Heart left ventricle (tissue), 16 donors: ENCODE measurements at regions not wholly inside any gene's neighbourhood (a gene's known extent, or its start where the extent isn't known, plus 50 kb on each side); places are given as distances from the start of the nearest gene placed in this dataset.
"Not testable (repeated sequence)": the region's sequence is repeated elsewhere in the genome, so short reads cannot be mapped to it uniquely, and the experiment has no call there.

ENCODE experiments used
- ATAC-seq, 4 donors: fragments of 200-7000 bp; cut with Tn5 transposase; one replicate each; pipeline ENCODE4 v1.9.1; 2020 to 2022; ENCODE audit warnings: moderate library complexity in 4 of 4, mild to moderate bottlenecking in 3 of 4, moderate number of reproducible peaks in 1 of 4
- DNase-seq, 5 donors: peaks; one replicate each; pipeline ENCODE4 v3.0.0-alpha.2; 2020
- H3K27ac ChIP-seq, 12 donors: fragments of 200-600 bp; sonication (generic) in 4 of 12; one replicate each; pipeline versions ENCODE4 v1.5.0 to v1.8.0; 2016 to 2022; ENCODE audit warnings: mild to moderate bottlenecking in 2 of 12
- H3K27me3 ChIP-seq, 9 donors: fragments of 200-600 bp; sonication (generic) in 2 of 9; one replicate each; pipeline versions ENCODE4 v1.5.1 to v1.8.0; 2016 to 2022; ENCODE audit warnings: mild to moderate bottlenecking in 3 of 9
- H3K36me3 ChIP-seq, 9 donors: fragments of 200-600 bp; sonication (generic) in 2 of 9; one replicate each; pipeline versions ENCODE4 v1.5.0 to v1.8.0; 2018 to 2022; ENCODE audit warnings: mild to moderate bottlenecking in 2 of 9
- H3K4me1 ChIP-seq, 12 donors: fragments of 200-600 bp; sonication (generic) in 4 of 12; one replicate each; pipeline versions ENCODE4 v1.5.0 to v1.8.0; 2016 to 2022; ENCODE audit warnings: mild to moderate bottlenecking in 3 of 12
- H3K4me3 ChIP-seq, 12 donors: fragments of 200-600 bp; sonication (generic) in 4 of 12; one replicate each; pipeline versions ENCODE4 v1.5.0 to v1.8.0; 2017 to 2022; ENCODE audit warnings: mild to moderate bottlenecking in 9 of 12, moderate library complexity in 4 of 12
- H3K9me3 ChIP-seq, 12 donors: fragments of 200-600 bp; sonication (generic) in 4 of 12; one replicate each; pipeline versions ENCODE4 v1.5.0 to v1.8.0; 2016 to 2022; ENCODE audit warnings: mild to moderate bottlenecking in 1 of 12
- POLR2A ChIP-seq, 2 donors: fragments of 450-650 bp; IDR thresholded peaks; one replicate each; pipeline ENCODE4 v1.6.1; 2017; ENCODE audit warnings: antibody characterized with exemption in 2 of 2, mild to moderate bottlenecking in 2 of 2, moderate library complexity in 2 of 2
- WGBS, 4 donors: extraction: QIAGEN DNeasy Blood & Tissue Kit in 2 of 4; methylation state at CpG; one replicate each; pipeline versions ENCODE4 v1.1.5 to v1.1.7; 2013 to 2018; 5-methylcytosine and 5-hydroxymethylcytosine counted together
- intact Hi-C, 10 donors: fragments of 100-400 bp; cut with DNase I; formaldehyde crosslinking; loops; one replicate each; pipeline versions ENCODE4 v1.11.1 to v1.14.2; 2022
- TF ChIP-seq, protein P1 (sequence below), 12 donors: fragments of 200-600 bp; sonication (generic) in 4 of 12; IDR thresholded peaks; one replicate each; pipeline versions ENCODE4 v1.5.0 to v1.8.0; 2018 to 2022; ENCODE audit warnings: antibody characterized with exemption in 12 of 12, mild to moderate bottlenecking in 5 of 12
- donor health status: ischemic (EF 13 %, LVEDD 7.1; RV severe dilation, severe dysfunction).
- donor health status: healthy with polysubstance abuse.
- donor health status: DM: no; HTN: yes; CAD: no.
- donor health status: DM: no; HTN: no; CAD: no.
- donor health status: ischemic (EF 25% LVEDD 6.9; RV normal size, moderate dysfunction).
- donor health status: ischemic (EF 25% LVEDD 5.7; RV mildly dilated, moderate dysfunction).
- donor health status: healthy.
- donor health status: DM: yes; HTN: yes; CAD: no.
- donor health status: ischemic (EF 35%, LVEDD 5.7; RV mildly dilated, moderate dysfunction).
- donor health status: nonischemic (EF 11% LVEDD 7.7; RV severe dilation, severe dysfunction).
- donor health status: DM: yes; HTN: yes; CAD: no.
- donor health status: PGD.
- donor health status: ischemic (EF 29% LVEDD 5.4; RV normal size, mild dysfunction).
- donor health status: nonischemic (EF 23%, LVEDD 6.1; RV moderate dilation, normal function).

DNA sequence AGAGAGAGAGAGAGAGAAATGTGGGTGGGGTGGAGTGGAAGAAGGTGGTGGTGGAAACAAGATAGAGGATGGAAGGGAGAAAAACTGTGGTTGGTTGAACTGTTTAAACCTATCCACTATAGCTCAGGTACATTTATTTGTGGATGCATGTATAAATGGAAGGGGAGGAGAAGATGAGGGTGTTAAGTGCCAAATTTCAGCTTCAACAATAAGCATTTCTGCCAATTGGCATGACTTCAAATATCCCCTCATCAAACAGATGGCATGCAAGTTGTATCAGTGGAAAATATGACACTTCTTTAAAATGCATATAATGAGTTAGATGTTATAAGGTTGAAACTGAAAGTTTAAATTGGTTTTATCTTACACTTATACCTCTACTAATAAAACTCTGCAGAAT, 216.1 kb downstream of the LMBRD1 start:
- no peak for TF ChIP-seq POLR2A (IDR thresholded peaks at IDR 0.05)
- TF ChIP-seq, protein P1, sequence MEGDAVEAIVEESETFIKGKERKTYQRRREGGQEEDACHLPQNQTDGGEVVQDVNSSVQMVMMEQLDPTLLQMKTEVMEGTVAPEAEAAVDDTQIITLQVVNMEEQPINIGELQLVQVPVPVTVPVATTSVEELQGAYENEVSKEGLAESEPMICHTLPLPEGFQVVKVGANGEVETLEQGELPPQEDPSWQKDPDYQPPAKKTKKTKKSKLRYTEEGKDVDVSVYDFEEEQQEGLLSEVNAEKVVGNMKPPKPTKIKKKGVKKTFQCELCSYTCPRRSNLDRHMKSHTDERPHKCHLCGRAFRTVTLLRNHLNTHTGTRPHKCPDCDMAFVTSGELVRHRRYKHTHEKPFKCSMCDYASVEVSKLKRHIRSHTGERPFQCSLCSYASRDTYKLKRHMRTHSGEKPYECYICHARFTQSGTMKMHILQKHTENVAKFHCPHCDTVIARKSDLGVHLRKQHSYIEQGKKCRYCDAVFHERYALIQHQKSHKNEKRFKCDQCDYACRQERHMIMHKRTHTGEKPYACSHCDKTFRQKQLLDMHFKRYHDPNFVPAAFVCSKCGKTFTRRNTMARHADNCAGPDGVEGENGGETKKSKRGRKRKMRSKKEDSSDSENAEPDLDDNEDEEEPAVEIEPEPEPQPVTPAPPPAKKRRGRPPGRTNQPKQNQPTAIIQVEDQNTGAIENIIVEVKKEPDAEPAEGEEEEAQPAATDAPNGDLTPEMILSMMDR (IDR thresholded peaks at IDR 0.05): no peak
- Histone ChIP-seq H3K27ac (no peak overlapping the region), H3K36me3 (no peaks in the 10 kb centered on the region), H3K9me3 (no peaks in the 10 kb centered on the region), H3K27me3 (no peaks in the 10 kb centered on the region), H3K4me3 (no peak overlapping the region), H3K4me1 (peaks cover 0 to 13% (median 4%) of the 10 kb centered on the region in 12 donors)
- intact Hi-C loops: no loop called here
- ATAC-seq (no peak), DNase-seq (no peak)

- no peak overlapping the region for H3K4me3 ChIP-seq
- no peak overlapping the region for H3K27ac ChIP-seq
- no peaks in the 10 kb centered on the region for H3K36me3 ChIP-seq
- H3K4me1 ChIP-seq: no peaks in the 10 kb centered on the region
- 45 to 62% (median 53%) methylated on average over 3 of the region's 3 CpGs for WGBS, 4 donors
- ATAC-seq: no peak
- intact Hi-C loops: no loop called here
- no peaks in the 10 kb centered on the region for H3K9me3 ChIP-seq
- no peaks in the 10 kb centered on the region for H3K27me3 ChIP-seq
- TF ChIP-seq POLR2A (IDR thresholded peaks at IDR 0.05): no peak
- TF ChIP-seq, protein P1 (IDR thresholded peaks at IDR 0.05): no peak
- DNase-seq: no peak
Observed at GRCh38 chr6:69578361-69578890, 218.4 kb downstream of the LMBRD1 start.

GRCh38 chr6:69571234-69571633, 225.6 kb downstream of the LMBRD1 start:
- Histone ChIP-seq H3K4me3 (no peak overlapping the region), H3K27me3 (no peaks in the 10 kb centered on the region), H3K27ac (no peak overlapping the region), H3K4me1 (no peaks in the 10 kb centered on the region), H3K9me3 (peaks cover 0 to 13% (median 0%) of the 10 kb centered on the region in 12 donors), H3K36me3 (no peaks in the 10 kb centered on the region)
- no peak for TF ChIP-seq POLR2A (IDR thresholded peaks at IDR 0.05)
- TF ChIP-seq, protein P1 (IDR thresholded peaks at IDR 0.05): no peak
- DNase-seq (no peak), ATAC-seq (no peak)
- intact Hi-C loops: no loop called here
- WGBS, 4 donors: 74 to 86% (median 80%) methylated on average over 1 of the region's 1 CpG

DNA sequence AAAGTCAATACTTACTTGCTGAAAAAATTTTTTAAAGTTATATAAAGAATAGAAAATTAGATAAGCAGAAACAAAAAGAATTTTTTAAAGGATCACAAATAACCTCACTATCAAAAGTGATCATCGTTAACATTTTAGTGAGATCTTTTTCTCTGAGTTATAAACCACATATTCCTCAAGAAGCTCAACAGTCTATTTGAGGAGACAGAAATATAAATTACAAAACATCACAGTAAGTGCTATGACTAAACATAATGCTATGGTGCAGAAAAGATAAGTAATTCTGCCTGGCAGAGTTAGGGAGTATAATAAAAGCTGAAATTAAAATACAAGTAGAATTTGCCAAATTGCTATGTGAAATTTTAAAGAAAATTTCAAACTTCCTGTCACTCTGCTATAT, 226.7 kb downstream of the LMBRD1 start:
- intact Hi-C loops: no loop called here
- ATAC-seq (no peak), DNase-seq (no peak)
- no peak overlapping the region for H3K27ac ChIP-seq
- no peaks in the 10 kb centered on the region for H3K36me3 ChIP-seq
- no peaks in the 10 kb centered on the region for H3K4me1 ChIP-seq
- H3K9me3 ChIP-seq: peaks cover 0 to 17% (median 0%) of the 10 kb centered on the region in 12 donors
- 89 to 97% (median 93%) methylated on average over 1 of the region's 1 CpG for WGBS, 4 donors
- no peak for TF ChIP-seq POLR2A (IDR thresholded peaks at IDR 0.05)
- TF ChIP-seq, protein P1 (IDR thresholded peaks at IDR 0.05): no peak
- H3K27me3 ChIP-seq: no peaks in the 10 kb centered on the region
- H3K4me3 ChIP-seq: no peak overlapping the region

GRCh38 chr6:69560597-69560996, 236.2 kb downstream of the LMBRD1 start:
- peaks cover 0 to 22% (median 0%) of the 10 kb centered on the region in 12 donors for H3K9me3 ChIP-seq
- intact Hi-C loops, H3K27me3 ChIP-seq, H3K4me3 ChIP-seq, H3K4me1 ChIP-seq, H3K27ac ChIP-seq, ATAC-seq, DNase-seq, H3K36me3 ChIP-seq: not testable (repeated sequence)
- WGBS, 4 donors: 71 to 82% (median 76%) methylated on average over 5 to 6 of the region's 6 CpGs
